RWPE1 (cell line): ENCODE measurements at regions not wholly inside any gene's neighbourhood (a gene's known extent, or its start where the extent isn't known, plus 50 kb on each side); places are given as distances from the start of the nearest gene placed in this dataset.

Experiments used
- CTCF ChIA-PET: fragments of 350-600 bp; sonication (Branson Sonifier 250); formaldehyde crosslinking; extraction: SDS; loops from one replicate; lab custom pipeline; 2021; lab: Yijun Ruan, JAX
- POLR2A ChIA-PET: fragments of 400-600 bp; formaldehyde crosslinking; extraction: SDS; loops from one replicate; lab custom pipeline; 2020; ENCODE audit warnings: antibody characterized with exemption; ENCODE audit not compliant: low non-redundant PET; lab: Yijun Ruan, JAX
- DNase-seq: peaks from one replicate; pipeline ENCODE4 v3.0.0; 2012; ENCODE audit warnings: low spot score
- H3K27ac ChIP-seq: fragments of 450-650 bp; 2 replicates; pipeline ENCODE4 v1.5.1; 2017
- TF ChIP-seq, protein P1 (sequence below): fragments of 450-650 bp; conservative IDR thresholded peaks from 2 replicates; pipeline ENCODE4 v1.5.1; 2017; ENCODE audit warnings: low read depth, mild to moderate bottlenecking

DNA sequence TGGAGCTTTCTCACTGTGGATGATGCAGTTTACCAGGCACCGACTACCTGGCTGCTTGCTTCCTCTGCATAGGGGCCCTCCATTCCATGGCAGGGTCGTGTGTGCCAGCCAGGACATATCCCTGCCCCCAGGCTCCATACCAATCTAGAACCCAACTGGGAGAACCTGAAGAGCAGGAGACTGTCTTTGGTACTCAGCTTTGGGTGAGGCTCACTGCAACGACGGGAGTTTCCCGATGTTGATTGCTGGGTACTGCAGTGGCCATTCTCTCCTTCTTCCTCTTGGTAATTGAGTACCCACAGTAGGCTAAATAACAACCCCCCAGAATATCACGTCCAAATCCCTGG, 133.3 kb upstream of the SERTAD2 start:
- TF ChIP-seq, protein P1, sequence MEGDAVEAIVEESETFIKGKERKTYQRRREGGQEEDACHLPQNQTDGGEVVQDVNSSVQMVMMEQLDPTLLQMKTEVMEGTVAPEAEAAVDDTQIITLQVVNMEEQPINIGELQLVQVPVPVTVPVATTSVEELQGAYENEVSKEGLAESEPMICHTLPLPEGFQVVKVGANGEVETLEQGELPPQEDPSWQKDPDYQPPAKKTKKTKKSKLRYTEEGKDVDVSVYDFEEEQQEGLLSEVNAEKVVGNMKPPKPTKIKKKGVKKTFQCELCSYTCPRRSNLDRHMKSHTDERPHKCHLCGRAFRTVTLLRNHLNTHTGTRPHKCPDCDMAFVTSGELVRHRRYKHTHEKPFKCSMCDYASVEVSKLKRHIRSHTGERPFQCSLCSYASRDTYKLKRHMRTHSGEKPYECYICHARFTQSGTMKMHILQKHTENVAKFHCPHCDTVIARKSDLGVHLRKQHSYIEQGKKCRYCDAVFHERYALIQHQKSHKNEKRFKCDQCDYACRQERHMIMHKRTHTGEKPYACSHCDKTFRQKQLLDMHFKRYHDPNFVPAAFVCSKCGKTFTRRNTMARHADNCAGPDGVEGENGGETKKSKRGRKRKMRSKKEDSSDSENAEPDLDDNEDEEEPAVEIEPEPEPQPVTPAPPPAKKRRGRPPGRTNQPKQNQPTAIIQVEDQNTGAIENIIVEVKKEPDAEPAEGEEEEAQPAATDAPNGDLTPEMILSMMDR = no peak
- DNase-seq = no peak
- CTCF ChIA-PET = interaction anchor here (0.6 to 0.8 kb wide), 3 partner anchors 51 to 186 kb away, joined by 3 to 5 read pairs (median 3); no protein-coding TSS in a partner anchor
- POLR2A ChIA-PET = interaction anchor here (0.6 kb wide), 1 partner anchor 37 kb away, joined by 4 read pairs; no protein-coding TSS in a partner anchor
- no peak overlapping the region for H3K27ac ChIP-seq

DNA sequence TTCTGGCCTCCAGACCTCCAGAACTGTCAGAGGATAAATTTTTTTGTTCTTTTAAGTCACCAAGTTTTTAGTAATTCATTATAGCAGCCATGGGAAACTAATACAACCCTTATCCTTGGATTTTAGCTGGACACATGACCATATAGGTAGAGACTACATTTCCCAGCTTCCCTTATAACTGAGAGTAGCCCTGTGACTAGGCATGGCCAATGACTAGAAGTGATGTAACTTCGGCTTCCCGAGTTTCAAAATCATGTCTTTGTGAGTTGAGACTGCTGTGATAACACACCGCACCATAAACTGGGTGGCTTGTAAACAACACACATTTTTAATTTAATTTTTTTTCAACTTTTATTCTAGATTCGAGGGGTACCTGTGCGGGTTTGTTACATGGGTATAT, 134.0 kb upstream of the SERTAD2 start:
- TF ChIP-seq, protein P1 = no peak
- ChIA-PET POLR2A (interaction anchor here (0.6 kb wide), 1 partner anchor 38 kb away, joined by 4 read pairs; no protein-coding TSS in a partner anchor), CTCF (interaction anchor here (0.7 kb wide), 1 partner anchor 186 kb away, joined by 3 read pairs; no protein-coding TSS in a partner anchor)
- DNase-seq = no peak
- H3K27ac ChIP-seq = no peak overlapping the region

GRCh38 chr2:64789466-64790320, 136.0 kb upstream of the SERTAD2 start:
- ChIA-PET CTCF (interaction anchor here (0.6 kb wide), 1 partner anchor 143 kb away, joined by 7 read pairs; no protein-coding TSS in a partner anchor), POLR2A (no interaction called here)
- DNase-seq = no peak
- no peak overlapping the region for H3K27ac ChIP-seq
- TF ChIP-seq, protein P1 = no peak

- POLR2A ChIA-PET = interaction anchor here (0.6 kb wide), 1 partner anchor 65 kb away, joined by 3 read pairs; no protein-coding TSS in a partner anchor
- TF ChIP-seq, protein P1 = 0 out of 2 replicates have a peak, but pooled peaks have one; percentile 8
- H3K27ac ChIP-seq = no peak overlapping the region
- CTCF ChIA-PET = interaction anchor here (0.6 kb wide), 4 partner anchors 17 to 53 kb away, joined by 3 to 4 read pairs (median 4); no protein-coding TSS in a partner anchor
- DNase-seq = no peak
These were observed 138.6 kb upstream of the SERTAD2 start for GRCh38 chr2:64792300-64792699.

DNA sequence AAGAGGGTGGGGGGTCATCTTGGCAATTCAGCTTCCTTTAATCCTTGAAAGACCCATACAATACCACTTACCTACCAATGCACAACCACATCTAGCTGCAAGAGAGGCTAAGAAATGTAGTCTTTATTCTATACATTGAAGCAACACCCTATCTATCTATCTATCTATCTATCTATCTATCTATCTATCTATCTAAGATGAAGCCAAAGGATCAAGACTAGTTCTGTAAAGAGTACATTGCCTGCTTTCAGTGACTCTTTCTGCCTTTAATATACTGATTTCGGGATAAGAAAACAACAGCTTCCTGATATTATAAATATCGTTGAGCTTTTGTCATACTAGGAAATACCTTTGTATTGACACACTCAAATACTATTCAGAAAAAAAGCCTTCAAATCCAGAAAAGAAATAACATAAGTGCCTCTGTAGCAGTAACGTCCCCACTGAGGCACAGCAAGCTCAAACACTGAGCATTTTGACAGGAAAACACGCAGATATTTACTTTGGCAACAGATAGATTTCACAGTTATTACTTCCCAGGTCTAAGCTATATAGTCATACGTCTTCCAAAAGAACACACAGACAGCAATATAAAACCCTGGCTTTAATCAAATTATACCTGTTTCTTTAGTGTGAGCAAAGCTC, 139.4 kb upstream of the SERTAD2 start:
- no peak for DNase-seq

More for the DNA sequence above, 139.4 kb upstream of the SERTAD2 start:
- ChIA-PET CTCF (interaction anchor here (0.6 to 0.7 kb wide), 2 partner anchors 52 to 181 kb away, joined by 3 to 4 read pairs; no protein-coding TSS in a partner anchor), POLR2A (interaction anchor here (0.6 kb wide), 3 partner anchors 43 to 69 kb away, joined by 3 to 12 read pairs (median 3); no protein-coding TSS in a partner anchor)
- TF ChIP-seq, protein P1 = no peak
- H3K27ac ChIP-seq = no peak overlapping the region
